SH-SY5Y (cell line): ENCODE measurements at regions not wholly inside any gene's neighbourhood (a gene's known extent, or its start where the extent isn't known, plus 50 kb on each side); places are given as distances from the start of the nearest gene placed in this dataset.

Experiments used
- GATA2 ChIP-seq: IDR thresholded peaks from 2 replicates; pipeline ENCODE4 v1.6.1; 2011; ENCODE audit warnings: mild to moderate bottlenecking, low read depth, low read length
- GATA3 ChIP-seq: IDR thresholded peaks from 2 replicates; pipeline ENCODE4 v1.6.1; 2011; ENCODE audit warnings: low read depth, mild to moderate bottlenecking, low read length, moderate library complexity

DNA sequence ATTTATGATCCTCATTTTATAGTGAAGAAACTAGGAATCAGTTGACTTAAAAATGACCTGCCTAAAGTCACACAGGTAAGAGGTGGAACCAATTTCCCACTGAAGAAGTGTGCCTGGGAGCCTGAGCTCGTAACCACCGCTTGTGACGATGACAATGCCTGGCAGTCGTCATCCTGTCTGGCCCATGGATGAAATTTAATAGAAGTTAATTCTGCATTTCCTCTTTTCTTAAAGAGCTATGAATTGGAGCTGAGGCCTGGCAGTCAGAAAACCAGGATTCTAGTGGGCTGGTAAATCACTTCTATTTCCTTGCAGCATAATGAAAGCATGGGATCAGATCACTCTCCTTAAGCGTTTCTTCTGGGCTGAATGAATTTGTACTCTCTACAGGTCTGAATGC, 200.0 kb upstream of the SGK1 start:
- TF ChIP-seq GATA2 (no peak), GATA3 (no peak)

DNA sequence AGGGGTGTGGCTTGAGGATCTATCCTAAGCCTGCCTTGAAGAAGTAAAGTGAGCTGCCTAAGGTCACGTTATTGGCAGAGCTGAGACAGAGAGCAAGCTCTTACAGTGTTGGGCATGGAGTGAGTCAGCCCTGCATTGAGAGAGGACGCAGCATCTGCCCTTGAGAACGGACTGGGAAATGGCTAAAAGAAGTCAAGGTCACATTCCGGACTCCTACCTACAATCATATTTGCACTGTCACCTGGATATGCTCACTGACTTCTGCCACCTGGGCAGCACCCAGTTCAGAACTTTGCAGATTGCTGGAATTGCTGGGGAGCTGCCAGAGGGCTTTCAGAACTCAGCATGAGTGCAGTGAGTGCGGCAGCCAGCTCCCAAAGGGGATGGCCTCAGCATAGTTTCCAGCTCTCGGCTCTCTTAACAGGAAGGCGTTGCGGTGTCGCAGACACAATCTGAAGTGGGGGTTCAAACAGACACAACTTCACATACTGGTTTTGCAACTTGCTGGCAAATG, 199.3 kb upstream of the SGK1 start:
- TF ChIP-seq GATA3 (no peak), GATA2 (no peak)

- TF ChIP-seq GATA3, result no peak
- TF ChIP-seq GATA2, result no peak
Measured at GRCh38 chr6:134516582-134516981, 198.7 kb upstream of the SGK1 start.

- TF ChIP-seq GATA3, result no peak
- no peak for TF ChIP-seq GATA2
Measured at GRCh38 chr6:134515986-134516385, 198.1 kb upstream of the SGK1 start.

- TF ChIP-seq GATA2 (no peak), GATA3 (no peak)
Measured at GRCh38 chr6:134512981-134513391, 195.1 kb upstream of the SGK1 start.

DNA sequence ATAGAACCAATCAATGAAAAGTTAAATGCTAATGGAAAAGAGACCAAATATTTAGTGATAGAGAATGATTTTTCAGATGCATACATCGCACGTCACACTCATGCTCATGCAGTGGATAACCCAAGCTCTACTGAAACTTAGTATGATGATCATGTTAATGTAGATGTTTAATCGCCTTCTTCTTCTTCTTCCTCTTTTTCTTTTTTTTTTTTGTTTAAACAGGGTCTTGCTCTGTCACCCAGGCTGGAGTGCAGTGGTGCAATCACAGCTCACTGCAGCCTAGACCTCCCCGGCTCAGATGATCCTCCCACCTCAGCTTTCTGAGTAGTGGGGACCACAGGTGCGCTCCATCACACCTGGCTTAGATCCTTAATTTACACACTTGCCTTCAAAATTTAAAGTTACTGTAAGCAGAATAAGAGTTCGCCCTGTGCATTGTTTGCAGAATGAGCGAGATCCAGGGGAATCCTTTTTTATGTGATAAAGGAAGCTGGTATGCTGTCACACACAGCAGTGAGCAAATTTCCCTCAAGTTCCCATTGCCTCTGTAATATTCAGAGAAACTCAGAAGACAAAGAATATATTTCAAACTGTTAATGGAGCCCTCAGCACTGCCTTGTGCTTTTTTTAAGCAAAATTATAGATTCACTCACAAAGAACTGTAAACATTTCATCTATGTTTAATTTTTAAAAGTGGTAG, 194.2 kb upstream of the SGK1 start:
- TF ChIP-seq GATA3, result no peak
- TF ChIP-seq GATA2, result no peak

- TF ChIP-seq GATA2 (no peak), GATA3 (no peak)
Measured at GRCh38 chr6:134510920-134511319, 193.0 kb upstream of the SGK1 start.

DNA sequence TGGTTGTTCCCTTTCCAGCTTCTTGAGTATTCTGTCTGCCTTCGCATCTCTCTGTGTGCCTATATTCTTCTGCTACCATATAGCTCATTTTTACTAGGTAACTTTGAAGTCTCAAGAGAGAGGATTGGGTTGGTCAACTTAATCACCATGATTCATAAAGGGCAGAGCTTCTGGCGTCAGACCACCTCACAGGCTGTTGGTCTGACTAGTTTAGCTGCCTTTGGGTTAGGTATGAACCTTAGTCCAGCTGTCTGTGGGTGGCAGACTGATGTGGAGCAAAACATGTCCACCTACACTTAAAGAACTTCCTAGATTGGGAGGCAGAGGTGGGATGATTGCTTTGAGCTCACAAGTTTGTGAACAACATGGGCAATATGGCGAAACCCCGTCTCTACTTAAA, 192.2 kb upstream of the SGK1 start:
- TF ChIP-seq GATA2 (no peak), GATA3 (no peak)

- TF ChIP-seq GATA3, result no peak
- no peak for TF ChIP-seq GATA2
Measured at GRCh38 chr6:134508862-134509498, 191.1 kb upstream of the SGK1 start.

DNA sequence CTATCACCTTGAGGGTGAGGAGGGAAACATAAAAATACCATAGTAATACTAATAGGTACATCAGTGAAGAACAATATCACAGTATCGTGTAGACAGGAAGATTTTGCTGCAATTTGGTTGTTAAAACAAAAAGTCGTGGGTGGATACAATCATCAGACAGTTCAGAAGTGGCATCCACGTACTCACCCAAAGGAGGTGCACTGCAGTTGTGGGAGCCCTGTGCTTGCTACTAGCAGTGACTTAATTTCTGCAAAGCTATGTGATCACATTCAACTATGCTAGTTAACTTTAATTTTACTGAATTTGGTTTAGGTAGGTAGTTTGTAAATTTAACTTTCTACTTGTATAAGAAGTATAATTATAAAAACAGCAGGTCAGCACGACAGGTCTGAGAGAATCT, 188.2 kb upstream of the SGK1 start:
- TF ChIP-seq GATA2, result no peak
- TF ChIP-seq GATA3, result no peak

- TF ChIP-seq GATA2, result no peak
- no peak for TF ChIP-seq GATA3
Measured at GRCh38 chr6:134503585-134504281, 185.8 kb upstream of the SGK1 start.

GRCh38 chr6:134502614-134503549, 185.0 kb upstream of the SGK1 start:
- no peak for TF ChIP-seq GATA3
- TF ChIP-seq GATA2, result no peak

GRCh38 chr6:134495890-134496248, 178.0 kb upstream of the SGK1 start:
- no peak for TF ChIP-seq GATA2
- no peak for TF ChIP-seq GATA3

- TF ChIP-seq GATA3 (no peak), GATA2 (no peak)
Measured at GRCh38 chr6:134495203-134495889, 177.4 kb upstream of the SGK1 start.
